HEK293 (cell line): ENCODE measurements at regions not wholly inside any gene's neighbourhood (a gene's known extent, or its start where the extent isn't known, plus 50 kb on each side); places are given as distances from the start of the nearest gene placed in this dataset.

Experiments used
- IKZF3 ChIP-seq: fragments of 450-650 bp; IDR thresholded peaks from 2 replicates; pipeline ENCODE4 v1.5.0; 2018; ENCODE audit warnings: missing biosample characterization, mild to moderate bottlenecking, missing genetic modification characterization, moderate library complexity
- SP2 ChIP-seq: fragments of 450-650 bp; formaldehyde crosslinking; IDR thresholded peaks from 2 replicates; pipeline ENCODE4 v1.5.1; 2016; ENCODE audit warnings: missing biosample characterization, missing genetic modification characterization
- ZNF10 ChIP-seq: fragments of 450-650 bp; formaldehyde crosslinking; IDR thresholded peaks from 2 replicates; pipeline ENCODE4 v1.5.1; 2017; ENCODE audit warnings: missing biosample characterization, missing genetic modification characterization
- ZNF121 ChIP-seq: fragments of 450-650 bp; formaldehyde crosslinking; IDR thresholded peaks from 2 replicates; pipeline ENCODE4 v1.5.1; 2016; ENCODE audit warnings: missing biosample characterization, missing genetic modification characterization
- ZNF239 ChIP-seq: fragments of 450-650 bp; formaldehyde crosslinking; IDR thresholded peaks from 2 replicates; pipeline ENCODE4 v1.5.1; 2016; ENCODE audit warnings: missing biosample characterization, missing genetic modification characterization
- ZNF274 ChIP-seq, 2 experiments: fragments of 200-500 bp in 1 of 2; fragments of 450-650 bp in 1 of 2; sonication (Bioruptor generic) in 1 of 2; formaldehyde crosslinking in 1 of 2; IDR thresholded peaks; 2 replicates each; pipeline versions ENCODE4 v1.5.1 to v1.6.1; 2014 to 2016; ENCODE audit warnings: borderline replicate concordance in 1 of 2, inconsistent platforms in 1 of 2, low read length in 1 of 2, missing biosample characterization in 1 of 2, missing genetic modification characterization in 1 of 2
- ZNF350 ChIP-seq: fragments of 450-650 bp; formaldehyde crosslinking; IDR thresholded peaks from 2 replicates; pipeline ENCODE4 v1.5.0; 2017; ENCODE audit warnings: missing biosample characterization, mild to moderate bottlenecking, missing genetic modification characterization
- ZNF747 ChIP-seq: fragments of 450-650 bp; formaldehyde crosslinking; IDR thresholded peaks from 2 replicates; pipeline ENCODE4 v1.5.1; 2016; ENCODE audit warnings: missing biosample characterization, missing genetic modification characterization
- TF ChIP-seq, protein P1 (sequence below): fragments of 450-650 bp; formaldehyde crosslinking; IDR thresholded peaks from 2 replicates; pipeline ENCODE4 v1.5.1; 2016; ENCODE audit warnings: missing biosample characterization, missing genetic modification characterization
- TF ChIP-seq, protein P2 (sequence below): fragments of 450-650 bp; formaldehyde crosslinking; IDR thresholded peaks from 2 replicates; pipeline ENCODE4 v1.5.1; 2016; ENCODE audit warnings: missing biosample characterization, missing genetic modification characterization, low read depth
- TF ChIP-seq, protein P3 (sequence below): fragments of 450-650 bp; formaldehyde crosslinking; IDR thresholded peaks from 2 replicates; pipeline ENCODE4 v1.5.1; 2017; ENCODE audit warnings: missing biosample characterization, missing genetic modification characterization
- TF ChIP-seq, protein P4 (sequence below): fragments of 450-650 bp; formaldehyde crosslinking; conservative IDR thresholded peaks from 2 replicates; pipeline ENCODE4 v1.5.1; 2016; ENCODE audit warnings: low read depth, missing biosample characterization, missing genetic modification characterization
- TF ChIP-seq, protein P5 (sequence below): fragments of 450-650 bp; formaldehyde crosslinking; IDR thresholded peaks from 2 replicates; pipeline ENCODE4 v1.5.1; 2016; ENCODE audit warnings: missing biosample characterization, missing genetic modification characterization
- TF ChIP-seq, protein P6 (sequence below): fragments of 450-650 bp; IDR thresholded peaks from 2 replicates; pipeline ENCODE4 v1.5.1; 2018; ENCODE audit warnings: missing biosample characterization, mild to moderate bottlenecking, missing genetic modification characterization

DNA sequence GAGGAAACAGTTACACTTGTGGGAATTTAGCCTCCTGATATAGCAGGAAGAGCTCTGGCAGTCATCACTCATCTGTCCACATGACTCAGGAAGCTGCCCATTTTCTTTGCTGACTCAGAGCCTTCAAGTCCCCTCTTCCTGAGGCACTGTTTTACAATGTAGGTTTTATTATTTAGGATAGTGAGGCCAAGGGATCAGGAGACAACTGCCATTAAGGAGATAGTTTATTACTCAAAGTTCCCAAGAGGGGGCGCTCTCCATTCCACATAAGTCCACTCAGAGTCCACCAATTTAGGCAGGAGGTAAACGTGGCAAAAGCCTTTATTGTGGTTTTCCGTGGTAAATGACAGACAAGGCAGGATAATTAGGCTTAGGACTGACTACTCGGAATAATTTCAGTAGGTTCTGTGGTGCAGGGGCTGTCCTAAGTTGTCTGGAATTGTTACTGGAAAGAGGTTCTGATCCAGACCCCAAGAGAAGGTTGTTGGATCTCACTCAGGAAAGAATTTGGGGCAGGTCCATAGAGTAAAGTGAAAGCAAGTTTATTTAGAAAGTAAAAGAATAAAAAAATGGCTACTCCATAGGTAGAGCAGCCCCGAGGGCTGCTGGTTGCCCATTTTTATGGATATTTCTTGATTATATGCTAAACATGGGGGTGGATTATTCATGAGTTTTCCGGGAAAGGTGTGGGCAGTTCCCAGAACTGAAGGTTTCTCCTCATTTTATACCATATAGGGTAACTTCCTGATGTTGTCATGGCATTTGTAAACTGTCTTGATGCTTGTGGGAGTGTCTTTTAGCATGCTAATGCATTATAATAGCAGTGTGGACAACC lies 96.0 kb upstream of the RAB40AL start:
- TF ChIP-seq SP2 (tag by site-specific recombination) (no peak), ZNF350 (no peak), ZNF10 (tag by site-specific recombination) (no peak), ZNF274 (IDR thresholded peaks at IDR 0.05; ENCODE audit: low read length) (no peak), ZNF274 (tag by site-specific recombination; IDR thresholded peaks at IDR 0.05; ENCODE audit: borderline replicate concordance) (no peak), ZNF747 (tag by site-specific recombination) (no peak), IKZF3 (tag by site-specific recombination) (no peak), ZNF239 (tag by site-specific recombination) (no peak), ZNF121 (tag by site-specific recombination) (no peak)
- TF ChIP-seq, protein P1, sequence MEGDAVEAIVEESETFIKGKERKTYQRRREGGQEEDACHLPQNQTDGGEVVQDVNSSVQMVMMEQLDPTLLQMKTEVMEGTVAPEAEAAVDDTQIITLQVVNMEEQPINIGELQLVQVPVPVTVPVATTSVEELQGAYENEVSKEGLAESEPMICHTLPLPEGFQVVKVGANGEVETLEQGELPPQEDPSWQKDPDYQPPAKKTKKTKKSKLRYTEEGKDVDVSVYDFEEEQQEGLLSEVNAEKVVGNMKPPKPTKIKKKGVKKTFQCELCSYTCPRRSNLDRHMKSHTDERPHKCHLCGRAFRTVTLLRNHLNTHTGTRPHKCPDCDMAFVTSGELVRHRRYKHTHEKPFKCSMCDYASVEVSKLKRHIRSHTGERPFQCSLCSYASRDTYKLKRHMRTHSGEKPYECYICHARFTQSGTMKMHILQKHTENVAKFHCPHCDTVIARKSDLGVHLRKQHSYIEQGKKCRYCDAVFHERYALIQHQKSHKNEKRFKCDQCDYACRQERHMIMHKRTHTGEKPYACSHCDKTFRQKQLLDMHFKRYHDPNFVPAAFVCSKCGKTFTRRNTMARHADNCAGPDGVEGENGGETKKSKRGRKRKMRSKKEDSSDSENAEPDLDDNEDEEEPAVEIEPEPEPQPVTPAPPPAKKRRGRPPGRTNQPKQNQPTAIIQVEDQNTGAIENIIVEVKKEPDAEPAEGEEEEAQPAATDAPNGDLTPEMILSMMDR (tag by site-specific recombination): no peak
- TF ChIP-seq, protein P2, sequence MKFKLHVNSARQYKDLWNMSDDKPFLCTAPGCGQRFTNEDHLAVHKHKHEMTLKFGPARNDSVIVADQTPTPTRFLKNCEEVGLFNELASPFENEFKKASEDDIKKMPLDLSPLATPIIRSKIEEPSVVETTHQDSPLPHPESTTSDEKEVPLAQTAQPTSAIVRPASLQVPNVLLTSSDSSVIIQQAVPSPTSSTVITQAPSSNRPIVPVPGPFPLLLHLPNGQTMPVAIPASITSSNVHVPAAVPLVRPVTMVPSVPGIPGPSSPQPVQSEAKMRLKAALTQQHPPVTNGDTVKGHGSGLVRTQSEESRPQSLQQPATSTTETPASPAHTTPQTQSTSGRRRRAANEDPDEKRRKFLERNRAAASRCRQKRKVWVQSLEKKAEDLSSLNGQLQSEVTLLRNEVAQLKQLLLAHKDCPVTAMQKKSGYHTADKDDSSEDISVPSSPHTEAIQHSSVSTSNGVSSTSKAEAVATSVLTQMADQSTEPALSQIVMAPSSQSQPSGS (tag by site-specific recombination): no peak
- TF ChIP-seq, protein P3, sequence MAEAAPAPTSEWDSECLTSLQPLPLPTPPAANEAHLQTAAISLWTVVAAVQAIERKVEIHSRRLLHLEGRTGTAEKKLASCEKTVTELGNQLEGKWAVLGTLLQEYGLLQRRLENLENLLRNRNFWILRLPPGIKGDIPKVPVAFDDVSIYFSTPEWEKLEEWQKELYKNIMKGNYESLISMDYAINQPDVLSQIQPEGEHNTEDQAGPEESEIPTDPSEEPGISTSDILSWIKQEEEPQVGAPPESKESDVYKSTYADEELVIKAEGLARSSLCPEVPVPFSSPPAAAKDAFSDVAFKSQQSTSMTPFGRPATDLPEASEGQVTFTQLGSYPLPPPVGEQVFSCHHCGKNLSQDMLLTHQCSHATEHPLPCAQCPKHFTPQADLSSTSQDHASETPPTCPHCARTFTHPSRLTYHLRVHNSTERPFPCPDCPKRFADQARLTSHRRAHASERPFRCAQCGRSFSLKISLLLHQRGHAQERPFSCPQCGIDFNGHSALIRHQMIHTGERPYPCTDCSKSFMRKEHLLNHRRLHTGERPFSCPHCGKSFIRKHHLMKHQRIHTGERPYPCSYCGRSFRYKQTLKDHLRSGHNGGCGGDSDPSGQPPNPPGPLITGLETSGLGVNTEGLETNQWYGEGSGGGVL (tag by site-specific recombination): no peak
- TF ChIP-seq, protein P4, sequence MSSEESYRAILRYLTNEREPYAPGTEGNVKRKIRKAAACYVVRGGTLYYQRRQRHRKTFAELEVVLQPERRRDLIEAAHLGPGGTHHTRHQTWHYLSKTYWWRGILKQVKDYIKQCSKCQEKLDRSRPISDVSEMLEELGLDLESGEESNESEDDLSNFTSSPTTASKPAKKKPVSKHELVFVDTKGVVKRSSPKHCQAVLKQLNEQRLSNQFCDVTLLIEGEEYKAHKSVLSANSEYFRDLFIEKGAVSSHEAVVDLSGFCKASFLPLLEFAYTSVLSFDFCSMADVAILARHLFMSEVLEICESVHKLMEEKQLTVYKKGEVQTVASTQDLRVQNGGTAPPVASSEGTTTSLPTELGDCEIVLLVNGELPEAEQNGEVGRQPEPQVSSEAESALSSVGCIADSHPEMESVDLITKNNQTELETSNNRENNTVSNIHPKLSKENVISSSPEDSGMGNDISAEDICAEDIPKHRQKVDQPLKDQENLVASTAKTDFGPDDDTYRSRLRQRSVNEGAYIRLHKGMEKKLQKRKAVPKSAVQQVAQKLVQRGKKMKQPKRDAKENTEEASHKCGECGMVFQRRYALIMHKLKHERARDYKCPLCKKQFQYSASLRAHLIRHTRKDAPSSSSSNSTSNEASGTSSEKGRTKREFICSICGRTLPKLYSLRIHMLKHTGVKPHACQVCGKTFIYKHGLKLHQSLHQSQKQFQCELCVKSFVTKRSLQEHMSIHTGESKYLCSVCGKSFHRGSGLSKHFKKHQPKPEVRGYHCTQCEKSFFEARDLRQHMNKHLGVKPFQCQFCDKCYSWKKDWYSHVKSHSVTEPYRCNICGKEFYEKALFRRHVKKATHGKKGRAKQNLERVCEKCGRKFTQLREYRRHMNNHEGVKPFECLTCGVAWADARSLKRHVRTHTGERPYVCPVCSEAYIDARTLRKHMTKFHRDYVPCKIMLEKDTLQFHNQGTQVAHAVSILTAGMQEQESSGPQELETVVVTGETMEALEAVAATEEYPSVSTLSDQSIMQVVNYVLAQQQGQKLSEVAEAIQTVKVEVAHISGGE: no peak
- TF ChIP-seq, protein P5, sequence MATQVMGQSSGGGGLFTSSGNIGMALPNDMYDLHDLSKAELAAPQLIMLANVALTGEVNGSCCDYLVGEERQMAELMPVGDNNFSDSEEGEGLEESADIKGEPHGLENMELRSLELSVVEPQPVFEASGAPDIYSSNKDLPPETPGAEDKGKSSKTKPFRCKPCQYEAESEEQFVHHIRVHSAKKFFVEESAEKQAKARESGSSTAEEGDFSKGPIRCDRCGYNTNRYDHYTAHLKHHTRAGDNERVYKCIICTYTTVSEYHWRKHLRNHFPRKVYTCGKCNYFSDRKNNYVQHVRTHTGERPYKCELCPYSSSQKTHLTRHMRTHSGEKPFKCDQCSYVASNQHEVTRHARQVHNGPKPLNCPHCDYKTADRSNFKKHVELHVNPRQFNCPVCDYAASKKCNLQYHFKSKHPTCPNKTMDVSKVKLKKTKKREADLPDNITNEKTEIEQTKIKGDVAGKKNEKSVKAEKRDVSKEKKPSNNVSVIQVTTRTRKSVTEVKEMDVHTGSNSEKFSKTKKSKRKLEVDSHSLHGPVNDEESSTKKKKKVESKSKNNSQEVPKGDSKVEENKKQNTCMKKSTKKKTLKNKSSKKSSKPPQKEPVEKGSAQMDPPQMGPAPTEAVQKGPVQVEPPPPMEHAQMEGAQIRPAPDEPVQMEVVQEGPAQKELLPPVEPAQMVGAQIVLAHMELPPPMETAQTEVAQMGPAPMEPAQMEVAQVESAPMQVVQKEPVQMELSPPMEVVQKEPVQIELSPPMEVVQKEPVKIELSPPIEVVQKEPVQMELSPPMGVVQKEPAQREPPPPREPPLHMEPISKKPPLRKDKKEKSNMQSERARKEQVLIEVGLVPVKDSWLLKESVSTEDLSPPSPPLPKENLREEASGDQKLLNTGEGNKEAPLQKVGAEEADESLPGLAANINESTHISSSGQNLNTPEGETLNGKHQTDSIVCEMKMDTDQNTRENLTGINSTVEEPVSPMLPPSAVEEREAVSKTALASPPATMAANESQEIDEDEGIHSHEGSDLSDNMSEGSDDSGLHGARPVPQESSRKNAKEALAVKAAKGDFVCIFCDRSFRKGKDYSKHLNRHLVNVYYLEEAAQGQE (tag by site-specific recombination): no peak
- TF ChIP-seq, protein P6, sequence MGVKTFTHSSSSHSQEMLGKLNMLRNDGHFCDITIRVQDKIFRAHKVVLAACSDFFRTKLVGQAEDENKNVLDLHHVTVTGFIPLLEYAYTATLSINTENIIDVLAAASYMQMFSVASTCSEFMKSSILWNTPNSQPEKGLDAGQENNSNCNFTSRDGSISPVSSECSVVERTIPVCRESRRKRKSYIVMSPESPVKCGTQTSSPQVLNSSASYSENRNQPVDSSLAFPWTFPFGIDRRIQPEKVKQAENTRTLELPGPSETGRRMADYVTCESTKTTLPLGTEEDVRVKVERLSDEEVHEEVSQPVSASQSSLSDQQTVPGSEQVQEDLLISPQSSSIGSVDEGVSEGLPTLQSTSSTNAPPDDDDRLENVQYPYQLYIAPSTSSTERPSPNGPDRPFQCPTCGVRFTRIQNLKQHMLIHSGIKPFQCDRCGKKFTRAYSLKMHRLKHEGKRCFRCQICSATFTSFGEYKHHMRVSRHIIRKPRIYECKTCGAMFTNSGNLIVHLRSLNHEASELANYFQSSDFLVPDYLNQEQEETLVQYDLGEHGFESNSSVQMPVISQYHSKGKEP (tag by site-specific recombination): no peak
